ENCODE measurements at regions not wholly inside any gene's neighbourhood (a gene's known extent, or its start where the extent isn't known, plus 50 kb on each side); places are given as distances from the start of the nearest gene placed in this dataset.

DNA sequence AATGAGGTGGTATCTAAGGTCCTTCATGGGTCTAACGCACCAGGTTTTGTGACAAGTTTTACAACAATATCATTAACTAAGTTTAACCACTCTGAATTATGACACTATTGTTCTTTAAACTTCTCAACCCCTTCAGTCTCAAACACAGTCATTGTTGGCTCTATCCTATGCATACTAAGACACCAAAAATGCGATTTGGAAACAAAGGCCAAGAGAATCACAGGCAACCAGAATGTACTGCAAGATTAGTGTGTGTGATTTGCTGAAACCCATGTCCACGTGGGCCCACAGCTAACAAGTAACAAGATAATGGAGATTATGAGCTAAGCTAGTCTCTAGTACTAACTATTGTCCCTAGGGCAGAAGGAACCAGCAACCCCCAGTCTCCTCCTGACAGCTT is 142.2 kb upstream of the RANBP3L start (continued):
- TF ChIP-seq BCL3 (IDR thresholded peaks at IDR 0.05; ENCODE audit: borderline replicate concordance, insufficient read depth, low read depth, low read length, poor library complexity, severe bottlenecking) (no peak), BHLHE40 (IDR thresholded peaks at IDR 0.05; ENCODE audit: borderline replicate concordance in 1 of 2, low read depth in 2 of 2, low read length in 1 of 2) (no peak), SPI1 (IDR thresholded peaks at IDR 0.05; ENCODE audit: borderline replicate concordance, insufficient read depth, low read depth, low read length) (no peak)
- TF ChIP-seq, protein P1, sequence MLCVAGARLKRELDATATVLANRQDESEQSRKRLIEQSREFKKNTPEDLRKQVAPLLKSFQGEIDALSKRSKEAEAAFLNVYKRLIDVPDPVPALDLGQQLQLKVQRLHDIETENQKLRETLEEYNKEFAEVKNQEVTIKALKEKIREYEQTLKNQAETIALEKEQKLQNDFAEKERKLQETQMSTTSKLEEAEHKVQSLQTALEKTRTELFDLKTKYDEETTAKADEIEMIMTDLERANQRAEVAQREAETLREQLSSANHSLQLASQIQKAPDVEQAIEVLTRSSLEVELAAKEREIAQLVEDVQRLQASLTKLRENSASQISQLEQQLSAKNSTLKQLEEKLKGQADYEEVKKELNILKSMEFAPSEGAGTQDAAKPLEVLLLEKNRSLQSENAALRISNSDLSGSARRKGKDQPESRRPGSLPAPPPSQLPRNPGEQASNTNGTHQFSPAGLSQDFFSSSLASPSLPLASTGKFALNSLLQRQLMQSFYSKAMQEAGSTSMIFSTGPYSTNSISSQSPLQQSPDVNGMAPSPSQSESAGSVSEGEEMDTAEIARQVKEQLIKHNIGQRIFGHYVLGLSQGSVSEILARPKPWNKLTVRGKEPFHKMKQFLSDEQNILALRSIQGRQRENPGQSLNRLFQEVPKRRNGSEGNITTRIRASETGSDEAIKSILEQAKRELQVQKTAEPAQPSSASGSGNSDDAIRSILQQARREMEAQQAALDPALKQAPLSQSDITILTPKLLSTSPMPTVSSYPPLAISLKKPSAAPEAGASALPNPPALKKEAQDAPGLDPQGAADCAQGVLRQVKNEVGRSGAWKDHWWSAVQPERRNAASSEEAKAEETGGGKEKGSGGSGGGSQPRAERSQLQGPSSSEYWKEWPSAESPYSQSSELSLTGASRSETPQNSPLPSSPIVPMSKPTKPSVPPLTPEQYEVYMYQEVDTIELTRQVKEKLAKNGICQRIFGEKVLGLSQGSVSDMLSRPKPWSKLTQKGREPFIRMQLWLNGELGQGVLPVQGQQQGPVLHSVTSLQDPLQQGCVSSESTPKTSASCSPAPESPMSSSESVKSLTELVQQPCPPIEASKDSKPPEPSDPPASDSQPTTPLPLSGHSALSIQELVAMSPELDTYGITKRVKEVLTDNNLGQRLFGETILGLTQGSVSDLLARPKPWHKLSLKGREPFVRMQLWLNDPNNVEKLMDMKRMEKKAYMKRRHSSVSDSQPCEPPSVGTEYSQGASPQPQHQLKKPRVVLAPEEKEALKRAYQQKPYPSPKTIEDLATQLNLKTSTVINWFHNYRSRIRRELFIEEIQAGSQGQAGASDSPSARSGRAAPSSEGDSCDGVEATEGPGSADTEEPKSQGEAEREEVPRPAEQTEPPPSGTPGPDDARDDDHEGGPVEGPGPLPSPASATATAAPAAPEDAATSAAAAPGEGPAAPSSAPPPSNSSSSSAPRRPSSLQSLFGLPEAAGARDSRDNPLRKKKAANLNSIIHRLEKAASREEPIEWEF (IDR thresholded peaks at IDR 0.05; ENCODE audit: insufficient replicate concordance, low read depth, low read length): no peak
- TF ChIP-seq, protein P2, sequence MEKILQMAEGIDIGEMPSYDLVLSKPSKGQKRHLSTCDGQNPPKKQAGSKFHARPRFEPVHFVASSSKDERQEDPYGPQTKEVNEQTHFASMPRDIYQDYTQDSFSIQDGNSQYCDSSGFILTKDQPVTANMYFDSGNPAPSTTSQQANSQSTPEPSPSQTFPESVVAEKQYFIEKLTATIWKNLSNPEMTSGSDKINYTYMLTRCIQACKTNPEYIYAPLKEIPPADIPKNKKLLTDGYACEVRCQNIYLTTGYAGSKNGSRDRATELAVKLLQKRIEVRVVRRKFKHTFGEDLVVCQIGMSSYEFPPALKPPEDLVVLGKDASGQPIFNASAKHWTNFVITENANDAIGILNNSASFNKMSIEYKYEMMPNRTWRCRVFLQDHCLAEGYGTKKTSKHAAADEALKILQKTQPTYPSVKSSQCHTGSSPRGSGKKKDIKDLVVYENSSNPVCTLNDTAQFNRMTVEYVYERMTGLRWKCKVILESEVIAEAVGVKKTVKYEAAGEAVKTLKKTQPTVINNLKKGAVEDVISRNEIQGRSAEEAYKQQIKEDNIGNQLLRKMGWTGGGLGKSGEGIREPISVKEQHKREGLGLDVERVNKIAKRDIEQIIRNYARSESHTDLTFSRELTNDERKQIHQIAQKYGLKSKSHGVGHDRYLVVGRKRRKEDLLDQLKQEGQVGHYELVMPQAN (conservative IDR thresholded peaks at IDR 0.05): no peak
